ENCODE measurements at regions not wholly inside any gene's neighbourhood (a gene's known extent, or its start where the extent isn't known, plus 50 kb on each side); places are given as distances from the start of the nearest gene placed in this dataset.
"Not testable (repeated sequence)": the region's sequence is repeated elsewhere in the genome, so short reads cannot be mapped to it uniquely, and the experiment has no call there.

DNA sequence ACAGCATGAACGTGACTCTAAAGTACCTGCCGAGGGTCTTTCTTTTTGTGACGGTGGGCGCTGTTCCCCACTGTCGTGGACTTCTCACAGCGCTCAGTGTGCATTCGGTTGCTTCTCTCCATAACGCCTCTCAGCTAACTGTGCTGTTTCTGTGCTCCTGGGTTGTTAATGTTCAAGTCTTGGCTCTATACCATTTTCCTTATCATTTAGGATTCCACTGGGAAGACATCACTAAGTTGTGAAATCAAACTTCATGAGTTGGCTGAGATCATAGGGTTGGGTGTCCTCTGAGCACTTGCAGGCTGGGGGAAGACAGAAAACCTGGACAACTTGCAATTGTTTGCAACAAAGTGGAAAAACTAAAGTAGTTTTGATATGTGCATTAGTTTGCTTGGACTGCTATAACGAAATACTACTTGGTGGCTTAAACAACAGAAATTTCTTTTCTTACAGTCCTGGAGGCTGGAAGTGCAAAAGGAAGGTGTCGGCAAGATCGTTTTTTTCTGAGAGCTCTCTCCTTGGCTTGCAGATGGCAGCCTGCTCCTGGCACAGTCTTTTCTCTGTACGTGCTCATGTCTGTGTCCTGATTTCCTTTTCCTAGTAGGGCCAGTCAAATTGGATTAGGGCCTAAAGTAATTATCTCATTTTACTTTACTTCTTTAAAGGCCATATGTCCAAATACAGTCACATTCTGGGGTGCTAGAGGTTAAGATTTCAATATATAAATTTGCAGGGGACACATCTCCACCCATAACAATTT lies 270.0 kb upstream of the PLGLB2 start:
- not testable (repeated sequence) for DNase-seq

DNA sequence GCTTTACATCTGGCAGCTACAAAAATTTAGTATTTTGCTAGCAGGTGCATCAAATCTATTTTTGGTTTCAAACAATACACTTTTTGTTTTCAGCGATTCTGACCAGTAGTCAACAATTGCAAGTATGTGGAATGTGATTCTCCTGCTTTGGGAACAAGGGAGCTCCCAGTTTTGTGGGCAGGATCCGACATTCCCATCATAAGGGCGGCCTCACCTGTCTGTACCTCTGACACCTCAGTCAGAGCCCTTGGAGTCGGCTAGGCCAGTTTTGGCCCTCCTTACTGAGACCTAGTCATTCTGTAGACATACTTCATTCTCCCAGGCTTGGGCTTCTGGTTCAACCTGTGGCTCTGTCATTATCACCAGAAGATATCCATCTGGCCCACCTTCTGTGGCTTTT lies 269.0 kb upstream of the PLGLB2 start:
- intact Hi-C loops (cut with micrococcal nuclease); DNase-seq; H3K27me3 Mint-ChIP-seq; CTCF ChIA-PET; ATAC-seq; H3K27ac Mint-ChIP-seq; H3K4me3 Mint-ChIP-seq; POLR2A ChIA-PET; H3K9me3 Mint-ChIP-seq: not testable (repeated sequence)
- Mint-ChIP-seq H3K36me3 (ENCODE audit: low read depth) (peaks cover 25% of the 10 kb centered on the region), H3K4me1 (ENCODE audit: low read depth) (peaks cover 35% of the 10 kb centered on the region)

More for the DNA sequence above, 270.0 kb upstream of the PLGLB2 start:
- H3K27me3 Mint-ChIP-seq; CTCF ChIA-PET; H3K4me3 Mint-ChIP-seq; intact Hi-C loops (cut with micrococcal nuclease); H3K9me3 Mint-ChIP-seq; ATAC-seq; H3K27ac Mint-ChIP-seq; POLR2A ChIA-PET: not testable (repeated sequence)
- Mint-ChIP-seq H3K36me3 (ENCODE audit: low read depth) (peaks cover 25% of the 10 kb centered on the region), H3K4me1 (ENCODE audit: low read depth) (peaks cover 29% of the 10 kb centered on the region)

DNA sequence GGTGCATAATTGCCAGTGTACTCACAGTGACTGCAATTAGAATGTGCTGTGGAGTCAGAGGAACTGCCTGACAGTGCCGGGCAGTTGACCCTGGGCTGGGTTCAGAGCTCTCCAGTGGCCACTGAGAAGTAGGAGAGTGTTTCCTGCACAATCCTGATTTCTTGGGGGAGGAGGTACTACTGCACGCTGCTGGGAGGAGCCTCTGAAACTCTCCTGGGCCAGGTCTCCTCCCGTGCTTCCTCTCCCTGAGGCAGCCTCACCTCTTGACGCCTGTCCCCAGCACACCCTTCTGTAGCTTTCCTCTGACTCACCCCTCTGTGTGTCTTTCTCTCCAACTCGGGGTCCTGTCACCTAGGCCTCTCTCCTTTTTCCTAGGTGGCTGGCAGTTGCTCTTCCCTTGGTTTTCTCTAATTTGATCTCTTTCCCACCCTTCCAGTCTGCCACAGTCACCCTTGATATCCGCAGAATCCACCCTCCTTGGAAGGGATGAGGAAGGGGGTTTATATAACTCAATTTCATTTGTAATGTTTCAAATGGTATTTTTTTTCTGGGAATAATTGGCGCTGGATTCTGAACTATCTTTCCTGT lies 264.7 kb upstream of the PLGLB2 start:
- H3K27ac Mint-ChIP-seq, result peak overlapping the region; percentile 70
- POLR2A ChIA-PET, CTCF ChIA-PET: not testable (repeated sequence)

DNA sequence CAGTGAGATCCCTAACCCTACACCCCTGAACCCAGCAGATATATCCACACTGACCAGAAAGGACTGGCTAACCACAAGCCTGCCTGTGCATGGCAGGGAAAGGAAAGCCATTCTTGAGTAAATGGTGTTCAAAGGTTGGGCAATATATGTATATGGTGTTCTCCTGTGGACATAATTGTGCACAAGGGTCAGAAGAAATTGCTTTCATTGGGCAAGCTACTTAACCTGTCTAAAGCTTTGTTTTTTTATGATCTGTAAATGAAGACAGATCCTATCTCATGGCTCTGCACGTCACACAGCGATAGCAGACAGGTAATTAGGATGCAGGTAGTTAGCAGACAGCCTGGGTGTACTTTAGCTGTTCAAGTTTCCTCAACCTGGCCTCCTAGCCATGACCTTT lies 263.5 kb upstream of the PLGLB2 start:
- H3K27me3 Mint-ChIP-seq; POLR2A ChIA-PET; CTCF ChIA-PET; H3K4me3 Mint-ChIP-seq; DNase-seq; ATAC-seq; intact Hi-C loops (cut with micrococcal nuclease); H3K9me3 Mint-ChIP-seq: not testable (repeated sequence)
- Mint-ChIP-seq H3K27ac (peak overlapping the region; percentile 63), H3K36me3 (ENCODE audit: low read depth) (peaks cover 13% of the 10 kb centered on the region), H3K4me1 (ENCODE audit: low read depth) (peaks cover 39% of the 10 kb centered on the region)

More for the DNA sequence above, 264.7 kb upstream of the PLGLB2 start:
- ATAC-seq (peak; percentile 64), DNase-seq (peak; percentile 35)
- Mint-ChIP-seq H3K4me1 (ENCODE audit: low read depth) (peaks cover 34% of the 10 kb centered on the region), H3K36me3 (ENCODE audit: low read depth) (peaks cover 13% of the 10 kb centered on the region), H3K4me3 (peak overlapping the region; percentile 54)
- H3K9me3 Mint-ChIP-seq; H3K27me3 Mint-ChIP-seq; intact Hi-C loops (cut with micrococcal nuclease): not testable (repeated sequence)

DNA sequence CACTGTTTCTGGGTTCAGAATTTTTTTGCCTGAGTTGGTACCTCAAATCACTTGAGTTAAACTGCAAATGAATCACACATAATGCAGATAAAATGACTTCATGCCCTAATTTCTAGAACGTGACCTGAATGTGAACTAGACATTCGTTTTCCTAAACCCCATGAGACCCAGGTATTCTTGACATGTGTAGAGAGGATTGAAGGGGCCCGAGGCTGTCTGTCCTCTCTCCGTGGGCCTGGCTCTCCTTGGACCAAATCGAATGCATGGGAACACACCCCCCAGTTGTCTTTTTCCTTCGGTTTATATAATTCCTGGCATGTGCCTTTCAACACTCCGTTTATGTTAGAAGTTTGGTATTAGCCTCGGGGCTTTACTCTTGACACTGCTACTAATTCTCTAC lies 262.4 kb upstream of the PLGLB2 start:
- peaks cover 35% of the 10 kb centered on the region for H3K4me1 Mint-ChIP-seq (ENCODE audit: low read depth)
- H3K36me3 Mint-ChIP-seq (ENCODE audit: low read depth); H3K4me3 Mint-ChIP-seq; H3K9me3 Mint-ChIP-seq; CTCF ChIA-PET; intact Hi-C loops (cut with micrococcal nuclease); DNase-seq; POLR2A ChIA-PET; ATAC-seq; H3K27me3 Mint-ChIP-seq: not testable (repeated sequence)
- H3K27ac Mint-ChIP-seq, result peak overlapping the region; percentile 78

DNA sequence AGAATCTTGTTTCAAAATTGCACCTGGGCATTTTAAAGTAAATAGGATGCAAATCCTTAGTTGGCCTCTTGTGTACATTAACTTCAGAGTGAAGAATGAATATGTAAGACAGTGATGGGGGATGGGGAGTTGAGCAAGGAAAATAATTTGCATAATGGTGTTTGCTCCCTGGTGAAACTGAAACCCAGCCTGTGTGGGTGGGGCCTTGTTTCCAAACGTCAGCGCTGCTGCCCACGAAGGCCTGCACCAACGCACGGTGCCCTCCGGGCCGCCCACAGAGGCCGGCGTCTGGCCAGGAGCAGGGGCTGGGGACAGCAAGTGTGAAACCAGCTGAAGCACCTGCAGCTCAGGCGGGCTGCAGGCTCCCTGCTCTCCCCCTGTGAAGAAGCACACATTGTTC lies 262.0 kb upstream of the PLGLB2 start:
- ATAC-seq, result peak; percentile 58
- peak; percentile 51 for DNase-seq
- H3K4me3 Mint-ChIP-seq; H3K9me3 Mint-ChIP-seq; CTCF ChIA-PET; H3K36me3 Mint-ChIP-seq (ENCODE audit: low read depth); POLR2A ChIA-PET; intact Hi-C loops (cut with micrococcal nuclease); H3K27me3 Mint-ChIP-seq: not testable (repeated sequence)
- Mint-ChIP-seq H3K27ac (peak overlapping the region; percentile 46), H3K4me1 (ENCODE audit: low read depth) (peaks cover 35% of the 10 kb centered on the region)

DNA sequence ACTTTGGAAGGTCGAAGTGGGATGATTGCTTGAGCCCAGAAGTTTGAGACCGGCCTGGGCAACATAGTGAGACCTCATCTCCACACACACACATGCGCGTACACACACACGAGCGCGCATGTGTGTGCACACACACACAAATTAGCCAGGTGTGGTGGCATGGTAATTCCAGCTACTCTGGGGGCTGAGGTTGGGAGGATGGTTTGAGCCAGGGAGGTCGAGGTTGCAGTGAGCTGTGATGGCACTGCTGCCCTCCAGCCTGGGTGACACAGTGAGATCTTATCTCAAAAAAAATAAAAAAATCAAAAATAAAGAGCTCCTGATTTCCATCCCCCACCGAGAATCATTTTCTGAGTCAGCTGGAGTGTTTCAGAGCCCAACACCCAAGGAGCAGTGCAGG lies 261.5 kb upstream of the PLGLB2 start:
- peak; percentile 50 for ATAC-seq
- H3K4me3 Mint-ChIP-seq, result peak overlapping the region; percentile 26
- H3K9me3 Mint-ChIP-seq, result not testable (repeated sequence)

DNA sequence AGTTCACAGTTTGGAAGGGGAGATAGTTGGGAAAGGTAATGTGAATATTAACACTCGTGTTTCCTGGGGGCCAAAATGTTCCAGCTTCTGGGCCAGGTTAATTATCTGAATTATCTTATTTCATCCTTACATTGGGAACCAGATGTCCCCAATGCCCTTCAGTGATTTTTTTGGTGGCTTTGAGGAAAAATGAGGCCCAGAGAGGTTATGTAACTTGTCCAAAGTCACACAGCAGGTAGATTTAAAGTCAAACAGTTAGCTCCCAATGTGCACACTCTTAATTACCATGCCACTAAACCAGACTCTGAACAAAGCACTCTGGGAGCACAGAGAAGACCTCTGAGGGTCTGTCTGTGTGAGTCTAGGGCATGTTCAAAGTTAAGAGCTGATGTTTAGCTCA lies 259.9 kb upstream of the PLGLB2 start:
- intact Hi-C loops (cut with micrococcal nuclease); POLR2A ChIA-PET; DNase-seq; ATAC-seq; H3K36me3 Mint-ChIP-seq (ENCODE audit: low read depth); H3K9me3 Mint-ChIP-seq; H3K4me3 Mint-ChIP-seq; H3K27me3 Mint-ChIP-seq; CTCF ChIA-PET: not testable (repeated sequence)
- Mint-ChIP-seq H3K4me1 (ENCODE audit: low read depth) (peaks cover 34% of the 10 kb centered on the region), H3K27ac (peak overlapping the region; percentile 37)

More for the DNA sequence above, 261.5 kb upstream of the PLGLB2 start:
- POLR2A ChIA-PET; intact Hi-C loops (cut with micrococcal nuclease); H3K36me3 Mint-ChIP-seq (ENCODE audit: low read depth); CTCF ChIA-PET; H3K27me3 Mint-ChIP-seq: not testable (repeated sequence)
- Mint-ChIP-seq H3K4me1 (ENCODE audit: low read depth) (peaks cover 36% of the 10 kb centered on the region), H3K27ac (peak overlapping the region; percentile 87)
- peak; percentile 53 for DNase-seq

DNA sequence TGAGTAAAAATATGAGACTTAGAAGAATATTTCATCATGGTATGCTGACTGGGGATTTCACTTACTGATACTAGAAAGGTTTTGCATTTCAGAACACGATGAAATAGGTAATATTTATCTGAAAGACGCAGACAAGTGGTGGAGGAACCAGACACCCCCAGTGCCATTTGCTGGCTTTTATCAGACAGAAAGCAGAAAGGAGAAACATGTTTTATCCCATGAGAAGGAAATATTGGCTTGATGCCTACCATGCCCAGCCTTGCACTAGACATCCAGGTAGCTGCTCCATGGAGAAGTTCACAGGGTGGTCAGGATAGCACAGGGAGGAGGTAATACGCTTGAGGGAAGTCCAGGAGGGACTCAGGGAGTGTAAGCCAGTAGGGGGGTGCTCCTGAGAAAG lies 258.9 kb upstream of the PLGLB2 start:
- POLR2A ChIA-PET; DNase-seq; intact Hi-C loops (cut with micrococcal nuclease); H3K4me3 Mint-ChIP-seq; H3K9me3 Mint-ChIP-seq; ATAC-seq; H3K27me3 Mint-ChIP-seq; CTCF ChIA-PET; H3K36me3 Mint-ChIP-seq (ENCODE audit: low read depth): not testable (repeated sequence)
- Mint-ChIP-seq H3K4me1 (ENCODE audit: low read depth) (peaks cover 31% of the 10 kb centered on the region), H3K27ac (peak overlapping the region; percentile 46)

DNA sequence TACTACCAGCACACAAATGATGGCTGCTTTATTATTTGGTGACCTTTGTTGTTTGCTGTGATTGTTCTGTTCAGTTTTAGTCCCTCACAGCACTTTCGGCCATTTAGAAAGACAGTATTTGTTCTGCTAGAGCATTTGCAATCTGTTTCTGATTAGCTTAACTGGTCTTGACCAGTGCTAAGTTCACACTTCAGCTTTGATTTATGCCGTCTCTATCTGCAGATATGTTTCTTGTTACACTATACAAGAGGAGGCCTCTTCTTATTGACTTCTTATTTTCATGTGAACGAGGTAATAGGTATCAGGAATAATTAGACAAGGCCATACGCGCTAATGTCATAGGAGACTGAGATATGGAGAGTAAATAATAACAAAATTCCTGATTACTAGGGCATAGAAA lies 253.0 kb upstream of the PLGLB2 start:
- H3K27me3 Mint-ChIP-seq; POLR2A ChIA-PET; ATAC-seq; CTCF ChIA-PET; DNase-seq; H3K36me3 Mint-ChIP-seq (ENCODE audit: low read depth); H3K9me3 Mint-ChIP-seq; H3K4me3 Mint-ChIP-seq; intact Hi-C loops (cut with micrococcal nuclease): not testable (repeated sequence)
- peak overlapping the region; percentile 70 for H3K27ac Mint-ChIP-seq
- H3K4me1 Mint-ChIP-seq (ENCODE audit: low read depth), result peaks cover 17% of the 10 kb centered on the region

DNA sequence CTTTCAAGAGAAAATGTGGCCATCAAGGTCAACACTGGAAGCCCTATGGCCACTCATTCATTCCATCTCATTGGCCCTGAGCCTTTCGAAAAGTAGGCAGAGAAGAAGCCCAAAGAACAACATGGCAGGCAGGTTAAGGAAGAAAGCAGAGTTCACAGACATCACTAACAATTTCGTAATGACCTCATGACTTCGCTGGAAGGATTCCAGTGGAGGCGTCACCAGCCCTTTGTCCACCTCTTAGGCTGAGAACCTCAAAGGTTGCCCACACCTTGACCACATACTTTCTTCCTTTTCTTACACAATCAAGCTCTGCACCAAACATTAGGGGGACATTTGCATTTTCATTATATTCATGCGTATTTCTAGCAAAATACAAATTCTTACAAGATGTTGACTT lies 252.4 kb upstream of the PLGLB2 start:
- H3K27me3 Mint-ChIP-seq; intact Hi-C loops (cut with micrococcal nuclease); ATAC-seq; H3K9me3 Mint-ChIP-seq; POLR2A ChIA-PET; CTCF ChIA-PET; H3K4me3 Mint-ChIP-seq; DNase-seq: not testable (repeated sequence)
- H3K36me3 Mint-ChIP-seq (ENCODE audit: low read depth), result peaks cover 12% of the 10 kb centered on the region
- H3K27ac Mint-ChIP-seq, result peak overlapping the region; percentile 70
- H3K4me1 Mint-ChIP-seq (ENCODE audit: low read depth), result peaks cover 21% of the 10 kb centered on the region
